ENCODE measurements at regions not wholly inside any gene's neighbourhood (a gene's known extent, or its start where the extent isn't known, plus 50 kb on each side); places are given as distances from the start of the nearest gene placed in this dataset.
"Not testable (repeated sequence)": the region's sequence is repeated elsewhere in the genome, so short reads cannot be mapped to it uniquely, and the experiment has no call there.

- H3K9me3 Mint-ChIP-seq (ENCODE audit: unreplicated experiment), result peaks cover 61% of the 10 kb centered on the region
Observed at GRCh38 chr3:3295586-3295985, 116.1 kb upstream of the CRBN start.

DNA sequence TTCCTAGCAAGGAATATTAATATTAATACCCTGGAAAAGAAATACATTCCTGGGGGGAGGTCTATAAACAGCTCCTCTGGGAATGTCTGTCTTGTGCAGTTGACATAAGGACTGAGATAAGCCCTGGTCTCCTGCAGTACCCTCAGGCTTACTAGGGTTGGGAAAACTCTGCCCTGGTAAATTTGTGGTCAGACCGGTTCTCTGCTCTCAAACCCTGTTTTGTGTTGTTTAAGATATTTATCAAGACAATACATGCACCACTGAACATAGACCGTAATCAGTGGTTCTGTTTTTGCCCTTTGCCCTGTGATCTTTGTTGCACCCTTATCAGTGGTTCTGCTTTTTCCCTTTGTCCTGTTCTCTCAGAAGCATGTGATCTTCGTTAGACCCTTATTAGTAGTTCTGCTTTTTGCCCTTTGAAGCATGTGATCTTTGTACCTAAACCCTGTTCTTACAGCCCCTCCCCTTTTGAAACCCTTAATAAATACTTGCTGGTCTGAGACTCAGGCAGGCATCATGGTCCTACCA is 112.3 kb upstream of the CRBN start:
- not testable (repeated sequence) for H3K27ac Mint-ChIP-seq (ENCODE audit: unreplicated experiment); H3K4me1 Mint-ChIP-seq (ENCODE audit: unreplicated experiment); H3K36me3 Mint-ChIP-seq (ENCODE audit: unreplicated experiment); H3K27me3 Mint-ChIP-seq (ENCODE audit: unreplicated experiment); DNase-seq (ENCODE audit: extremely low spot score, unreplicated experiment); H3K4me3 Mint-ChIP-seq (ENCODE audit: unreplicated experiment)
- H3K9me3 Mint-ChIP-seq (ENCODE audit: unreplicated experiment), result peaks cover 39% of the 10 kb centered on the region

More at GRCh38 chr3:3295586-3295985, 116.1 kb upstream of the CRBN start:
- DNase-seq (ENCODE audit: extremely low spot score, unreplicated experiment), result no peak
- Mint-ChIP-seq H3K27me3 (ENCODE audit: unreplicated experiment) (no peaks in the 10 kb centered on the region), H3K27ac (ENCODE audit: unreplicated experiment) (no peak overlapping the region), H3K4me1 (ENCODE audit: unreplicated experiment) (no peaks in the 10 kb centered on the region), H3K36me3 (ENCODE audit: unreplicated experiment) (no peaks in the 10 kb centered on the region), H3K4me3 (ENCODE audit: unreplicated experiment) (no peak overlapping the region)
- TF ChIP-seq, protein P1, sequence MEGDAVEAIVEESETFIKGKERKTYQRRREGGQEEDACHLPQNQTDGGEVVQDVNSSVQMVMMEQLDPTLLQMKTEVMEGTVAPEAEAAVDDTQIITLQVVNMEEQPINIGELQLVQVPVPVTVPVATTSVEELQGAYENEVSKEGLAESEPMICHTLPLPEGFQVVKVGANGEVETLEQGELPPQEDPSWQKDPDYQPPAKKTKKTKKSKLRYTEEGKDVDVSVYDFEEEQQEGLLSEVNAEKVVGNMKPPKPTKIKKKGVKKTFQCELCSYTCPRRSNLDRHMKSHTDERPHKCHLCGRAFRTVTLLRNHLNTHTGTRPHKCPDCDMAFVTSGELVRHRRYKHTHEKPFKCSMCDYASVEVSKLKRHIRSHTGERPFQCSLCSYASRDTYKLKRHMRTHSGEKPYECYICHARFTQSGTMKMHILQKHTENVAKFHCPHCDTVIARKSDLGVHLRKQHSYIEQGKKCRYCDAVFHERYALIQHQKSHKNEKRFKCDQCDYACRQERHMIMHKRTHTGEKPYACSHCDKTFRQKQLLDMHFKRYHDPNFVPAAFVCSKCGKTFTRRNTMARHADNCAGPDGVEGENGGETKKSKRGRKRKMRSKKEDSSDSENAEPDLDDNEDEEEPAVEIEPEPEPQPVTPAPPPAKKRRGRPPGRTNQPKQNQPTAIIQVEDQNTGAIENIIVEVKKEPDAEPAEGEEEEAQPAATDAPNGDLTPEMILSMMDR (IDR thresholded peaks at IDR 0.05), result no peak

DNA sequence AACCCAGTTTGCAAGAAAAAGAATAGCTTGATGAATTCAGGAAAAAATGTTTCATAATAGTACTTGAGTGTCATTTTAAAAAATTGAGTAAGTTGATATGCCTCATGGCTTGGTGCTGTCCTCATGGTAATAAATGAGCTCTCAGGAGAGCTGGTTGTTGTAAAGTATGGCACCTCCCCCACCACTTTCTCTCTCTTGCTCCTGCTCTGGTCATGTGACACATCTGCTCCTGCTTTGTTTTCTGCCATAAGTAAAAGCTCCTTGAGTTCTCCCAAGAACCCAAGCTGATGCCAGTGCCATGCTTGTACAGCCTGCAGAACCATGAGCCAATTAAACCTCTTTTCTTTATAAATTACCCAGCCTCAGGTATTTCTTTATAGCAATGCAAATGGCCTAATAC is 108.8 kb upstream of the CRBN start:
- H3K36me3 Mint-ChIP-seq (ENCODE audit: unreplicated experiment), result no peaks in the 10 kb centered on the region
- no peak for DNase-seq (ENCODE audit: extremely low spot score, unreplicated experiment)
- no peaks in the 10 kb centered on the region for H3K4me1 Mint-ChIP-seq (ENCODE audit: unreplicated experiment)
- H3K9me3 Mint-ChIP-seq (ENCODE audit: unreplicated experiment), result peaks cover 15% of the 10 kb centered on the region
- no peaks in the 10 kb centered on the region for H3K27me3 Mint-ChIP-seq (ENCODE audit: unreplicated experiment)
- H3K27ac Mint-ChIP-seq (ENCODE audit: unreplicated experiment), result no peak overlapping the region
- TF ChIP-seq, protein P1 (IDR thresholded peaks at IDR 0.05), result no peak
- H3K4me3 Mint-ChIP-seq (ENCODE audit: unreplicated experiment), result no peak overlapping the region

DNA sequence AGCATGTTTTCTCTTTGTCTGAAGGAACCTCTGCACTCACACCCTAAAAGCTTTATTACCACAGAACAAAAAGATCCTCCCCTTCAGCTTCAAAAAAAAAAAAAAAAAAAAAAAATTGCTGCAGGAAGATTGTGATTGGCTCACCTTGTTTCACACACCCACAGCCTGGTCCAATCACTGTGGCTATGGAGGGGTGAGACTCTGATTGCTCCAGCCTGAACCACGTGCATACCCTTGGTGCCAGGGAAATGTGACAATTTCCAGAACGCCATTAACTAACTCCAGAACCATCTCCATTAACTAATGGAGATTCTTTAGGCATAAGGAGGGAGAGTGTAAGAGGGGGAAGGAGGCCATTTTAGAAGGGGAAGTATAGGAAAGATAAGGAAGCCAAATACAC is 106.5 kb upstream of the CRBN start:
- Mint-ChIP-seq H3K4me3 (ENCODE audit: unreplicated experiment) (no peak overlapping the region), H3K9me3 (ENCODE audit: unreplicated experiment) (peaks cover 4% of the 10 kb centered on the region), H3K27me3 (ENCODE audit: unreplicated experiment) (no peaks in the 10 kb centered on the region), H3K36me3 (ENCODE audit: unreplicated experiment) (no peaks in the 10 kb centered on the region), H3K27ac (ENCODE audit: unreplicated experiment) (no peak overlapping the region), H3K4me1 (ENCODE audit: unreplicated experiment) (no peaks in the 10 kb centered on the region)
- TF ChIP-seq, protein P1 (IDR thresholded peaks at IDR 0.05), result no peak
- no peak for DNase-seq (ENCODE audit: extremely low spot score, unreplicated experiment)

- no peak overlapping the region for H3K4me3 Mint-ChIP-seq (ENCODE audit: unreplicated experiment)
- no peaks in the 10 kb centered on the region for H3K27me3 Mint-ChIP-seq (ENCODE audit: unreplicated experiment)
- DNase-seq (ENCODE audit: extremely low spot score, unreplicated experiment), result no peak
- no peaks in the 10 kb centered on the region for H3K36me3 Mint-ChIP-seq (ENCODE audit: unreplicated experiment)
- H3K27ac Mint-ChIP-seq (ENCODE audit: unreplicated experiment), result no peak overlapping the region
- H3K9me3 Mint-ChIP-seq (ENCODE audit: unreplicated experiment), result peaks cover 16% of the 10 kb centered on the region
- H3K4me1 Mint-ChIP-seq (ENCODE audit: unreplicated experiment), result no peaks in the 10 kb centered on the region
- TF ChIP-seq, protein P1 (IDR thresholded peaks at IDR 0.05), result no peak
Observed at GRCh38 chr3:3281024-3281423, 101.5 kb upstream of the CRBN start.

GRCh38 chr3:3280396-3280795 is 100.9 kb upstream of the CRBN start:
- peaks cover 22% of the 10 kb centered on the region for H3K9me3 Mint-ChIP-seq (ENCODE audit: unreplicated experiment)
- no peak for DNase-seq (ENCODE audit: extremely low spot score, unreplicated experiment)
- TF ChIP-seq, protein P1 (IDR thresholded peaks at IDR 0.05), result no peak
- no peak overlapping the region for H3K27ac Mint-ChIP-seq (ENCODE audit: unreplicated experiment)
- no peak overlapping the region for H3K4me3 Mint-ChIP-seq (ENCODE audit: unreplicated experiment)
- H3K36me3 Mint-ChIP-seq (ENCODE audit: unreplicated experiment), result no peaks in the 10 kb centered on the region
- H3K4me1 Mint-ChIP-seq (ENCODE audit: unreplicated experiment), result no peaks in the 10 kb centered on the region
- H3K27me3 Mint-ChIP-seq (ENCODE audit: unreplicated experiment), result no peaks in the 10 kb centered on the region
